NB4 (cell line): ENCODE measurements at regions not wholly inside any gene's neighbourhood (a gene's known extent, or its start where the extent isn't known, plus 50 kb on each side); places are given as distances from the start of the nearest gene placed in this dataset.

Experiments
- CTCF ChIP-seq: IDR thresholded peaks from one replicate; pipeline ENCODE4 v1.5.1; 2012; ENCODE audit warnings: low read depth, low read length
- TF ChIP-seq, protein P1 (sequence below): IDR thresholded peaks from 2 replicates; pipeline ENCODE4 v1.6.1; 2011; ENCODE audit warnings: low read depth, low read length

DNA sequence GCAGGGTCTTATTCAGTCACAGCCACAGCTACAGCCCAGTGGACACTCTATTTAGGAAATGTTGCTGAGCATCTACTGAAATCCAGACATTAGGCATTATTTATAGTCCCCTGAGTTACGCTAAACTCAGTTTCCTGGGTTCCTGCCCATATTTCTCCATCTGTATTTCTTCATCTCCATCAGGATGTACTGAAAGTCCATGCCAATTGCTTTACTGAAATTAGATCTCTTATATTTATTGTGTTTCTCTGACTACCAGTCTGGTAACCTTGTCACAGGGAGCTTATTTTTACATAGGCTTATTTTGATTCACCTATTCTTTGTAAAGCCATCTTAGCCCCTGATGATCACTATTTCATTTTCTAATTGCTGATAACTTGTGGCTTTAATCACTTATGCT, 223.9 kb downstream of the TLE3 start:
- no peak for TF ChIP-seq CTCF
- TF ChIP-seq, protein P1, sequence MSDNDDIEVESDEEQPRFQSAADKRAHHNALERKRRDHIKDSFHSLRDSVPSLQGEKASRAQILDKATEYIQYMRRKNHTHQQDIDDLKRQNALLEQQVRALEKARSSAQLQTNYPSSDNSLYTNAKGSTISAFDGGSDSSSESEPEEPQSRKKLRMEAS = no peak
